ENCODE measurements at regions not wholly inside any gene's neighbourhood (a gene's known extent, or its start where the extent isn't known, plus 50 kb on each side); places are given as distances from the start of the nearest gene placed in this dataset.

- Histone ChIP-seq H3K4me3 (no peak overlapping the region), H3K27ac (no peak overlapping the region), H3K9me3 (ENCODE audit: low read depth, low read length) (no peaks in the 10 kb centered on the region), H3K36me3 (ENCODE audit: insufficient read depth, low read length) (no peaks in the 10 kb centered on the region), H3K9ac (ENCODE audit: insufficient read length) (no peak overlapping the region)
- no peak for TF ChIP-seq FOXP2 (optimal IDR thresholded peaks at IDR 0.05; ENCODE audit: control extremely low read depth, extremely low read length, insufficient read depth)
- TF ChIP-seq EZH2 (IDR thresholded peaks at IDR 0.05) = no peak
- DNase-seq (ENCODE audit: low read depth, low spot score) = no peak
Observed at GRCh38 chr1:41994195-41994894, 75.6 kb upstream of the HIVEP3 start.

DNA sequence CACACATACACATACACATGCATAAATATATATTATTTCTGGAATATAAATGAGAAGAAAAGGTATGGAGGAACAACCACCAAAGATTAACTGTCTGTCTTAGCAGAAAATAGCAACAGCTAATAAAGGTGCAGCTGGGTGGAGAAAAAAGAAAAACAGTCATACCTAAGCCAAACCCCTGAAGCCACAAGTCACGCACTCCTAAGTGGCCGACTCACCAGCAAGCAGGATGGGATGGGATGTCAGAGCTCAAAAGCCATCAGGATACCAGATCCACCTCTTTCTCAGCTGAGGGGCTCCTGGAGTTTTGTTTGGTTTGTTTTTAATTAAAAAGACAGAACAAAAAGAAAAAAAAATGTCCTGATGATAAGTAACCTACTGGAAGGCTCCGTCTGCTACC, 64.7 kb upstream of the HIVEP3 start:
- Histone ChIP-seq H3K9me3 (ENCODE audit: low read depth, low read length) (no peaks in the 10 kb centered on the region), H3K4me3 (no peak overlapping the region), H3K9ac (ENCODE audit: insufficient read length) (no peak overlapping the region), H3K27ac (no peak overlapping the region), H3K36me3 (ENCODE audit: insufficient read depth, low read length) (no peaks in the 10 kb centered on the region)
- TF ChIP-seq POLR2AphosphoS5 (IDR thresholded peaks at IDR 0.05; ENCODE audit: borderline replicate concordance, low read depth, low read length) (no peak), FOXP2 (optimal IDR thresholded peaks at IDR 0.05; ENCODE audit: control extremely low read depth, extremely low read length, insufficient read depth) (no peak), EZH2 (IDR thresholded peaks at IDR 0.05) (no peak)
- DNase-seq (ENCODE audit: low read depth, low spot score) = no peak

DNA sequence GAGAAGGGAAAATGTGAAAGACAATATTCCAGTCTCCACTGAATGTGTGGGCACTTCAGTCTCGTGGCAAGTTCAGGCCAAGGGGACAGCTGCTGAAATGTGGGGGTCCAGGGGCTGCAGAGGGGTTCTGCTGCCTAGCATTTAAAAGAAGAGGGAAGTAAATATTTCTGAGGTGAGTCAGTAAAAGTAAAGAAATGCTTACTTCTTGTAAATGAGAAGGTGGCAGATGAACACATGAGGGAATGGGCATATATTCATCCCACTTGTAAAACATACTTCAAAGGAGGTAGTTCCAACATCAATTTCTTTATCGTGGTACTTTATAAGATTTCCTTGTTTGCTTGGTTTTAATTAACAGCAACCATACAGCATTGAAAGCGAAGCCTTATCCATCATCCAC, 63.1 kb upstream of the HIVEP3 start:
- Histone ChIP-seq H3K27ac (no peak overlapping the region), H3K36me3 (ENCODE audit: insufficient read depth, low read length) (no peaks in the 10 kb centered on the region), H3K9ac (ENCODE audit: insufficient read length) (no peak overlapping the region), H3K4me3 (no peak overlapping the region), H3K9me3 (ENCODE audit: low read depth, low read length) (no peaks in the 10 kb centered on the region)
- DNase-seq (ENCODE audit: low read depth, low spot score) = no peak
- TF ChIP-seq POLR2AphosphoS5 (IDR thresholded peaks at IDR 0.05; ENCODE audit: borderline replicate concordance, low read depth, low read length) = no peak
- no peak for TF ChIP-seq EZH2 (IDR thresholded peaks at IDR 0.05)
- no peak for TF ChIP-seq FOXP2 (optimal IDR thresholded peaks at IDR 0.05; ENCODE audit: control extremely low read depth, extremely low read length, insufficient read depth)

- H3K4me3 ChIP-seq = no peak overlapping the region
- H3K9me3 ChIP-seq (ENCODE audit: low read depth, low read length) = no peaks in the 10 kb centered on the region
- no peak overlapping the region for H3K9ac ChIP-seq (ENCODE audit: insufficient read length)
- TF ChIP-seq FOXP2 (optimal IDR thresholded peaks at IDR 0.05; ENCODE audit: control extremely low read depth, extremely low read length, insufficient read depth) = no peak
- no peak for TF ChIP-seq EZH2 (IDR thresholded peaks at IDR 0.05)
- no peak for TF ChIP-seq POLR2AphosphoS5 (IDR thresholded peaks at IDR 0.05; ENCODE audit: borderline replicate concordance, low read depth, low read length)
- H3K27ac ChIP-seq = no peak overlapping the region
- no peak for DNase-seq (ENCODE audit: low read depth, low spot score)
- H3K36me3 ChIP-seq (ENCODE audit: insufficient read depth, low read length) = no peaks in the 10 kb centered on the region
Observed at GRCh38 chr1:41980827-41981653, 62.3 kb upstream of the HIVEP3 start.

- Histone ChIP-seq H3K27ac (no peak overlapping the region), H3K9ac (ENCODE audit: insufficient read length) (no peak overlapping the region), H3K36me3 (ENCODE audit: insufficient read depth, low read length) (no peaks in the 10 kb centered on the region), H3K9me3 (ENCODE audit: low read depth, low read length) (no peaks in the 10 kb centered on the region), H3K4me3 (no peak overlapping the region)
- no peak for TF ChIP-seq EZH2 (IDR thresholded peaks at IDR 0.05)
- no peak for TF ChIP-seq FOXP2 (optimal IDR thresholded peaks at IDR 0.05; ENCODE audit: control extremely low read depth, extremely low read length, insufficient read depth)
- no peak for TF ChIP-seq POLR2AphosphoS5 (IDR thresholded peaks at IDR 0.05; ENCODE audit: borderline replicate concordance, low read depth, low read length)
- no peak for DNase-seq (ENCODE audit: low read depth, low spot score)
Observed at GRCh38 chr1:41978986-41979385, 60.3 kb upstream of the HIVEP3 start.

DNA sequence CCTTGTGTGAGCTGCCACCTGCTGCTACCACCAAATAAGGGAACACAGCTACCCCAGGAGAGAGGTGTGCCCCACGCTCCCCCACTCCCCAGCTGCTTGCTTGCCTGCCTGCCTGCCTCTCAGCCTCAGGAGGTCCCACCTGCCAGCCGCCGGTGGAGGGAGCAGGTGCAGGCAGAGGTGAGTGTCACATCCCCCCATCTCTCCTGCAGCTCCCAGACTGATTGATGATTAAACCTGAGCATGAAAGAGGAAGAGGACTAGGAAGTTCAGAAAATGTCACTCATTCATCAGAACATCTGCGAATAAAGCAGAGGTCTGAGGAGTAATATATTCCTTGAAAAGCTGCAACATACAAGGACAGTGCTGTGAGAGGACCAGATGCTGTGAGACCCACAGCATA, 58.6 kb upstream of the HIVEP3 start:
- no peak for DNase-seq (ENCODE audit: low read depth, low spot score)

DNA sequence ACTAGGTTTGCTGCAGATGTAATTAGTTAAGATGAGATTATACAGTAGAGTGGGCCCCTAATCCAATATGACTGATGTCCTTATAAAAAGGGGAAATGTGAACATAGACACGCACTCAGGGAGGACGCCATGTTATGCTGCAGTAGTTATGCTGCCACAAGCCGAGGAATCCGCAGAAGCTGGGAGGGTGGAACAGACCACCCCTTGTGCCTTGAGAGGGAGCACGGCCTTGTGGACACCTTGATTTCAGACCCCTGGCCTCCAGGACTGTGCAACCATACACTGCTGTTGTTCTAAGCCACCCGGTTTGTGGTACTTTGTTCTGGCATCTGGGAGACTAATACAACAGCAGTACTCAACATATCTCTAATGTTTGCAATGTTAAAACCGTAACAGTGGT, 57.9 kb upstream of the HIVEP3 start:
- H3K9ac ChIP-seq (ENCODE audit: insufficient read length) = no peak overlapping the region
- no peaks in the 10 kb centered on the region for H3K36me3 ChIP-seq (ENCODE audit: insufficient read depth, low read length)
- DNase-seq (ENCODE audit: low read depth, low spot score) = no peak
- H3K4me3 ChIP-seq = no peak overlapping the region
- no peaks in the 10 kb centered on the region for H3K9me3 ChIP-seq (ENCODE audit: low read depth, low read length)
- H3K27ac ChIP-seq = no peak overlapping the region
- TF ChIP-seq FOXP2 (optimal IDR thresholded peaks at IDR 0.05; ENCODE audit: control extremely low read depth, extremely low read length, insufficient read depth) (no peak), POLR2AphosphoS5 (IDR thresholded peaks at IDR 0.05; ENCODE audit: borderline replicate concordance, low read depth, low read length) (no peak)

More for the DNA sequence above, 58.6 kb upstream of the HIVEP3 start:
- H3K4me3 ChIP-seq = no peak overlapping the region
- H3K36me3 ChIP-seq (ENCODE audit: insufficient read depth, low read length) = no peaks in the 10 kb centered on the region
- H3K27ac ChIP-seq = no peak overlapping the region
- no peaks in the 10 kb centered on the region for H3K9me3 ChIP-seq (ENCODE audit: low read depth, low read length)
- TF ChIP-seq EZH2 (IDR thresholded peaks at IDR 0.05) = no peak
- no peak for TF ChIP-seq POLR2AphosphoS5 (IDR thresholded peaks at IDR 0.05; ENCODE audit: borderline replicate concordance, low read depth, low read length)
- TF ChIP-seq FOXP2 (optimal IDR thresholded peaks at IDR 0.05; ENCODE audit: control extremely low read depth, extremely low read length, insufficient read depth) = no peak
- H3K9ac ChIP-seq (ENCODE audit: insufficient read length) = no peak overlapping the region

DNA sequence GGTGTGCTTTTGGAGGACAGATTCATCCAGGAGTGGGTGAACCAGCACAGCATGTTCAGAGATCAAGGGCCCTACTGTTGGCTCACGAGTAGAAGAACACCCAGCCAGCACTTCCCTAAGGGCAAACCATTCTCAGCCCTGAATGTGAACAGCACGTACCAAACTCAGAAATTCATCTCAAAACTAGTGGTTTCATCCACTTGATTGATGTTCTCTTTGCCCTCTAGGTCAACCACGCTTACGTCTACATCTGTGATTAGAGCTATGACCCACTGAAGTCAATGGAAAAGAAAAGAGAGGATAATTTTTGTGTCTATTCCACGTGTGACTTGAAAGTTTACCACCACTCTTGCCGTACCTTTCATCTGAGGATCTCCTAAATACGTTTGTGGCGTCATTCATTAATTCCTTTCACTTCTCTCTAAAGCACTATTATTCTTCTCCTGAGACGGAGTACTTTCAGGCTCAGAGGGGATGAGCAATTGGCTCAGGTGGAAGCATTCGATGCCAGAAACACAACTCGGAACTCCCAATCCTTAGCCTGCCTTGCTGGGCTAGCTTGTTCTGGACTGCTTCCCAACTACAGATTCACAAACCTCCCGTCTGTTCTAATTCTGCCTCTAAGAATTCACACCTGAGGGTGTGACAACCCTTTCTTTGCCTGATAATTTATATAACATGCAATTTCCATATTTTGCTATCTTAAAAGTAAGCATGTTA, 57.3 kb upstream of the HIVEP3 start:
- Histone ChIP-seq H3K4me3 (no peak overlapping the region), H3K9ac (ENCODE audit: insufficient read length) (no peak overlapping the region), H3K27ac (no peak overlapping the region), H3K36me3 (ENCODE audit: insufficient read depth, low read length) (no peaks in the 10 kb centered on the region), H3K9me3 (ENCODE audit: low read depth, low read length) (no peaks in the 10 kb centered on the region)
- no peak for DNase-seq (ENCODE audit: low read depth, low spot score)
- no peak for TF ChIP-seq POLR2AphosphoS5 (IDR thresholded peaks at IDR 0.05; ENCODE audit: borderline replicate concordance, low read depth, low read length)
- TF ChIP-seq EZH2 (IDR thresholded peaks at IDR 0.05) = no peak
- no peak for TF ChIP-seq FOXP2 (optimal IDR thresholded peaks at IDR 0.05; ENCODE audit: control extremely low read depth, extremely low read length, insufficient read depth)

All from SK-N-MC (cell line).